HepG2 (cell line): ENCODE measurements at regions not wholly inside any gene's neighbourhood (a gene's known extent, or its start where the extent isn't known, plus 50 kb on each side); places are given as distances from the start of the nearest gene placed in this dataset.

Experiments used
- EZH2 ChIP-seq: conservative IDR thresholded peaks from 2 replicates; pipeline ENCODE4 v1.6.1; 2012; ENCODE audit warnings: mild to moderate bottlenecking, low read depth, low read length, moderate library complexity
- ZBTB8A ChIP-seq: sonication (generic); formaldehyde crosslinking; IDR thresholded peaks from 2 replicates; pipeline ENCODE4 v1.4.0; 2020; ENCODE audit warnings: mild to moderate bottlenecking, low read depth, missing genetic modification reagents, borderline replicate concordance
- ZNF10 ChIP-seq: sonication (generic); formaldehyde crosslinking; IDR thresholded peaks from 2 replicates; pipeline ENCODE4 v1.4.0; 2020; ENCODE audit warnings: mild to moderate bottlenecking, low read depth, missing genetic modification reagents, borderline replicate concordance
- ZNF232 ChIP-seq: sonication (generic); formaldehyde crosslinking; IDR thresholded peaks from 2 replicates; pipeline ENCODE4 v1.4.0; 2020; ENCODE audit warnings: missing genetic modification reagents, borderline replicate concordance
- TF ChIP-seq, protein P1 (sequence below): sonication (generic); formaldehyde crosslinking; IDR thresholded peaks from 2 replicates; pipeline ENCODE4 v1.4.0; 2020; ENCODE audit warnings: missing genetic modification reagents, borderline replicate concordance
- TF ChIP-seq, protein P2 (sequence below): sonication (generic); formaldehyde crosslinking; IDR thresholded peaks from 2 replicates; pipeline ENCODE4 v1.5.0; 2020; ENCODE audit warnings: mild to moderate bottlenecking, missing genetic modification reagents, moderate library complexity

DNA sequence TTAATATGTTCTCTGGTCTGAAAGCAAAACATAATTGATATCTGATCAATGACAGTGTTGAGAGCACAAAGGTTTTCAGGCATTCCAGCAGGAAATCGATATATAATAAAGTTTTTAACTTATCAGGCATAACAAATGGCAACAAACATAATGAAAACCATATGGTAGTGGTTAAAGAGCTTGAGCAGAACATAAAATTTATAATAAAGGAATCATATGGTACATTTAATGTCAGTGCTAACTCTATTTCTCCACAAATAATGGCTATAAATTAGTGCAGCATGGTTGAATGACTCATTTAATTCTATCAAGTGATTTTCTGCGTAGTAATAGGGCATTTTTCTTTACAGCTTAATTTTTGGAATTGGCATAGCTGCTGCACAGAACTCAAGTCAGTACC, 306.2 kb downstream of the FSIP2 start:
- TF ChIP-seq, protein P1, sequence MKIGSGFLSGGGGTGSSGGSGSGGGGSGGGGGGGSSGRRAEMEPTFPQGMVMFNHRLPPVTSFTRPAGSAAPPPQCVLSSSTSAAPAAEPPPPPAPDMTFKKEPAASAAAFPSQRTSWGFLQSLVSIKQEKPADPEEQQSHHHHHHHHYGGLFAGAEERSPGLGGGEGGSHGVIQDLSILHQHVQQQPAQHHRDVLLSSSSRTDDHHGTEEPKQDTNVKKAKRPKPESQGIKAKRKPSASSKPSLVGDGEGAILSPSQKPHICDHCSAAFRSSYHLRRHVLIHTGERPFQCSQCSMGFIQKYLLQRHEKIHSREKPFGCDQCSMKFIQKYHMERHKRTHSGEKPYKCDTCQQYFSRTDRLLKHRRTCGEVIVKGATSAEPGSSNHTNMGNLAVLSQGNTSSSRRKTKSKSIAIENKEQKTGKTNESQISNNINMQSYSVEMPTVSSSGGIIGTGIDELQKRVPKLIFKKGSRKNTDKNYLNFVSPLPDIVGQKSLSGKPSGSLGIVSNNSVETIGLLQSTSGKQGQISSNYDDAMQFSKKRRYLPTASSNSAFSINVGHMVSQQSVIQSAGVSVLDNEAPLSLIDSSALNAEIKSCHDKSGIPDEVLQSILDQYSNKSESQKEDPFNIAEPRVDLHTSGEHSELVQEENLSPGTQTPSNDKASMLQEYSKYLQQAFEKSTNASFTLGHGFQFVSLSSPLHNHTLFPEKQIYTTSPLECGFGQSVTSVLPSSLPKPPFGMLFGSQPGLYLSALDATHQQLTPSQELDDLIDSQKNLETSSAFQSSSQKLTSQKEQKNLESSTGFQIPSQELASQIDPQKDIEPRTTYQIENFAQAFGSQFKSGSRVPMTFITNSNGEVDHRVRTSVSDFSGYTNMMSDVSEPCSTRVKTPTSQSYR, result no peak
- no peak for TF ChIP-seq ZNF10 (CRISPR knock-in tag)
- no peak for TF ChIP-seq EZH2
- no peak for TF ChIP-seq ZNF232 (CRISPR knock-in tag)
- no peak for TF ChIP-seq ZBTB8A
- TF ChIP-seq, protein P2, sequence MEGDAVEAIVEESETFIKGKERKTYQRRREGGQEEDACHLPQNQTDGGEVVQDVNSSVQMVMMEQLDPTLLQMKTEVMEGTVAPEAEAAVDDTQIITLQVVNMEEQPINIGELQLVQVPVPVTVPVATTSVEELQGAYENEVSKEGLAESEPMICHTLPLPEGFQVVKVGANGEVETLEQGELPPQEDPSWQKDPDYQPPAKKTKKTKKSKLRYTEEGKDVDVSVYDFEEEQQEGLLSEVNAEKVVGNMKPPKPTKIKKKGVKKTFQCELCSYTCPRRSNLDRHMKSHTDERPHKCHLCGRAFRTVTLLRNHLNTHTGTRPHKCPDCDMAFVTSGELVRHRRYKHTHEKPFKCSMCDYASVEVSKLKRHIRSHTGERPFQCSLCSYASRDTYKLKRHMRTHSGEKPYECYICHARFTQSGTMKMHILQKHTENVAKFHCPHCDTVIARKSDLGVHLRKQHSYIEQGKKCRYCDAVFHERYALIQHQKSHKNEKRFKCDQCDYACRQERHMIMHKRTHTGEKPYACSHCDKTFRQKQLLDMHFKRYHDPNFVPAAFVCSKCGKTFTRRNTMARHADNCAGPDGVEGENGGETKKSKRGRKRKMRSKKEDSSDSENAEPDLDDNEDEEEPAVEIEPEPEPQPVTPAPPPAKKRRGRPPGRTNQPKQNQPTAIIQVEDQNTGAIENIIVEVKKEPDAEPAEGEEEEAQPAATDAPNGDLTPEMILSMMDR (CRISPR knock-in tag), result no peak
